GM12878 (cell line): ENCODE measurements at regions not wholly inside any gene's neighbourhood (a gene's known extent, or its start where the extent isn't known, plus 50 kb on each side); places are given as distances from the start of the nearest gene placed in this dataset.

Source experiments
- ATAC-seq: fragments of 200-7000 bp; cut with Tn5 transposase; 3 replicates; pipeline ENCODE4 v1.9.1; 2020; ENCODE audit warnings: mild to moderate bottlenecking, moderate library complexity
- BruUV-seq: library from RNA; stranded (reverse); fragments of 400-500 nt; replicated peaks from 2 replicates; lab custom pipeline; 2021; lab: Mats Ljungman, UMichigan
- CTCF ChIA-PET: fragments of 300-600 bp; sonication (Branson Sonifier 250); formaldehyde crosslinking; extraction: SDS; loops from one replicate; lab custom pipeline; 2021; ENCODE audit warnings: inconsistent platforms; lab: Yijun Ruan, JAX
- POLR2A ChIA-PET: fragments of 350-600 bp; formaldehyde crosslinking; extraction: SDS; loops from one replicate; lab custom pipeline; 2021; ENCODE audit warnings: inconsistent platforms; lab: Charles Lee
- RAD21 ChIA-PET: fragments of 300-600 bp; sonication (Branson Sonifier 250); formaldehyde crosslinking; loops from one replicate; lab custom pipeline; 2023; ENCODE audit warnings: antibody characterized with exemption; ENCODE audit not compliant: unreplicated experiment; lab: Charles Lee
- SMC1A ChIA-PET: fragments of 300-600 bp; sonication (Branson Sonifier 250); formaldehyde crosslinking; loops from one replicate; lab custom pipeline; 2023; ENCODE audit not compliant: unreplicated experiment, uncharacterized antibody; lab: Charles Lee
- DNase-seq: peaks from one replicate; pipeline ENCODE4 v3.0.0-alpha.2; 2011; ENCODE audit warnings: low read depth, low spot score
- FAIRE-seq: peaks from 3 replicates; lab custom pipeline; 2011; peaks lifted over from hg19 to GRCh38; lab: Jason Lieb, UNC
- H2AFZ ChIP-seq: 2 replicates; pipeline ENCODE4 v1.6.0; 2011; ENCODE audit warnings: low read depth, low read length, control low read depth; ENCODE audit not compliant: control insufficient read depth
- H3K27ac ChIP-seq: 2 replicates; pipeline ENCODE4 v1.5.1; 2011; ENCODE audit warnings: control low read depth; ENCODE audit not compliant: control insufficient read depth, insufficient read depth
- H3K27me3 ChIP-seq, 2 experiments: replicated peaks in 1 of 2; 2 replicates each; pipeline versions ENCODE4 v1.6.0 to v1.6.1; 2011; ENCODE audit warnings: low read length in 1 of 2; ENCODE audit not compliant: control insufficient read depth in 2 of 2, insufficient read depth in 2 of 2
- H3K36me3 ChIP-seq, 2 experiments: 2 replicates each; pipeline ENCODE4 v1.5.1; 2011; ENCODE audit warnings: low read length in 1 of 2; ENCODE audit not compliant: control insufficient read depth in 2 of 2, insufficient read depth in 2 of 2
- H3K4me1 ChIP-seq: 2 replicates; pipeline ENCODE4 v1.6.1; 2011; ENCODE audit warnings: mild to moderate bottlenecking, low read length, moderate library complexity, mixed read lengths; ENCODE audit not compliant: control insufficient read depth, insufficient read depth
- H3K4me2 ChIP-seq: 2 replicates; pipeline ENCODE4 v1.6.0; 2011; ENCODE audit warnings: control low read depth; ENCODE audit not compliant: control insufficient read depth, insufficient read depth
- H3K4me3 ChIP-seq: fragments of 200-600 bp; sonication (generic); 2 replicates; pipeline ENCODE4 v1.5.1; 2016
- H3K79me2 ChIP-seq: 2 replicates; pipeline ENCODE4 v1.6.0; 2011; ENCODE audit warnings: low read length; ENCODE audit not compliant: control insufficient read depth, insufficient read depth
- H3K9ac ChIP-seq: 2 replicates; pipeline ENCODE4 v1.8.0; 2011; ENCODE audit warnings: low read length, control low read depth, mixed read lengths; ENCODE audit not compliant: control insufficient read depth, insufficient read depth
- H3K9me3 ChIP-seq: replicated peaks from 3 replicates; pipeline ENCODE4 v1.5.1; 2011; ENCODE audit warnings: mild to moderate bottlenecking, low read length; ENCODE audit not compliant: control insufficient read depth, insufficient read depth
- H4K20me1 ChIP-seq: 2 replicates; pipeline ENCODE4 v1.6.0; 2011; ENCODE audit not compliant: control insufficient read depth, insufficient read depth
- ATF2 ChIP-seq: IDR thresholded peaks from 2 replicates; pipeline ENCODE4 v1.6.1; 2012; ENCODE audit warnings: low read length, inconsistent platforms
- CBX3 ChIP-seq: fragments of 200-600 bp; sonication (generic); IDR thresholded peaks from 2 replicates; pipeline ENCODE4 v1.6.1; 2016; ENCODE audit warnings: low read depth, borderline replicate concordance
- CUX1 ChIP-seq: IDR thresholded peaks from 2 replicates; pipeline ENCODE4 v1.6.1; 2012; ENCODE audit warnings: improper control_type of control experiment, low read depth, low read length; ENCODE audit not compliant: insufficient replicate concordance
- IKZF1 ChIP-seq: fragments of 450-650 bp; conservative IDR thresholded peaks from 2 replicates; pipeline ENCODE4 v1.6.1; 2017; ENCODE audit warnings: antibody characterized with exemption, mild to moderate bottlenecking
- LARP7 ChIP-seq: fragments of 450-650 bp; IDR thresholded peaks from 2 replicates; pipeline ENCODE4 v1.6.1; 2017; ENCODE audit warnings: mild to moderate bottlenecking
- MEF2B ChIP-seq: fragments of 450-650 bp; IDR thresholded peaks from 2 replicates; pipeline ENCODE4 v1.6.1; 2018; ENCODE audit warnings: mild to moderate bottlenecking, moderate library complexity; ENCODE audit not compliant: partially characterized antibody, poor library complexity, severe bottlenecking
- MTA2 ChIP-seq: fragments of 450-650 bp; IDR thresholded peaks from 2 replicates; pipeline ENCODE4 v1.6.1; 2016; ENCODE audit warnings: low read depth, mild to moderate bottlenecking, moderate library complexity
- NFYA ChIP-seq: IDR thresholded peaks from 2 replicates; pipeline ENCODE4 v1.6.1; 2011; ENCODE audit warnings: low read depth, mild to moderate bottlenecking, low read length, improper control_type of control experiment, borderline replicate concordance
- NR2C1 ChIP-seq: fragments of 450-650 bp; IDR thresholded peaks from 2 replicates; pipeline ENCODE4 v1.6.1; 2017; ENCODE audit warnings: antibody characterized with exemption, mild to moderate bottlenecking, moderate library complexity
- PAX8 ChIP-seq: fragments of 450-650 bp; IDR thresholded peaks from 2 replicates; pipeline ENCODE4 v1.6.1; 2017; ENCODE audit warnings: mild to moderate bottlenecking, moderate library complexity
- RAD51 ChIP-seq: fragments of 450-650 bp; IDR thresholded peaks from 2 replicates; pipeline ENCODE4 v1.6.1; 2016; ENCODE audit warnings: moderate library complexity, mild to moderate bottlenecking, inconsistent platforms
- REST ChIP-seq: IDR thresholded peaks from 2 replicates; pipeline ENCODE4 v1.6.1; 2012; ENCODE audit warnings: mild to moderate bottlenecking, low read depth, low read length
- SMAD1 ChIP-seq: fragments of 450-650 bp; IDR thresholded peaks from 2 replicates; pipeline ENCODE4 v1.6.1; 2018; ENCODE audit warnings: mild to moderate bottlenecking, low read depth; ENCODE audit not compliant: partially characterized antibody
- SMC3 ChIP-seq: IDR thresholded peaks from 2 replicates; pipeline ENCODE4 v1.6.1; 2011; ENCODE audit warnings: low read length, improper control_type of control experiment, borderline replicate concordance
- SUPT20H ChIP-seq: IDR thresholded peaks from 2 replicates; pipeline ENCODE4 v1.6.1; 2011; ENCODE audit warnings: low read depth, mild to moderate bottlenecking, low read length, moderate library complexity, borderline replicate concordance; ENCODE audit not compliant: control insufficient read depth
- TBL1XR1 ChIP-seq: IDR thresholded peaks from 2 replicates; pipeline ENCODE4 v1.6.1; 2012; ENCODE audit warnings: low read depth, low read length, improper control_type of control experiment
- TCF3 ChIP-seq: IDR thresholded peaks from 2 replicates; pipeline ENCODE4 v1.6.1; 2012; ENCODE audit warnings: low read depth, mild to moderate bottlenecking, low read length, borderline replicate concordance; ENCODE audit not compliant: insufficient read depth
- WGBS: methylation state at CpG from one replicate; pipeline ENCODE4 v1.1.6; 2016; ENCODE audit warnings: low lambda C conversion rate; ENCODE audit not compliant: insufficient replicate concordance, insufficient coverage; ENCODE audit errors: missing lambda C conversion rate; 5-methylcytosine and 5-hydroxymethylcytosine counted together
- in situ Hi-C: fragments of 300-500 bp; cut with MboI; formaldehyde crosslinking; loops from 9 replicates; pipeline ENCODE4 v1.14.3; 2018; ENCODE audit warnings: mixed read lengths
- intact Hi-C: fragments of 100-400 bp; cut with micrococcal nuclease; formaldehyde crosslinking; loops from one replicate; pipeline ENCODE4 v1.14.2; 2022; ENCODE audit not compliant: unreplicated experiment

DNA sequence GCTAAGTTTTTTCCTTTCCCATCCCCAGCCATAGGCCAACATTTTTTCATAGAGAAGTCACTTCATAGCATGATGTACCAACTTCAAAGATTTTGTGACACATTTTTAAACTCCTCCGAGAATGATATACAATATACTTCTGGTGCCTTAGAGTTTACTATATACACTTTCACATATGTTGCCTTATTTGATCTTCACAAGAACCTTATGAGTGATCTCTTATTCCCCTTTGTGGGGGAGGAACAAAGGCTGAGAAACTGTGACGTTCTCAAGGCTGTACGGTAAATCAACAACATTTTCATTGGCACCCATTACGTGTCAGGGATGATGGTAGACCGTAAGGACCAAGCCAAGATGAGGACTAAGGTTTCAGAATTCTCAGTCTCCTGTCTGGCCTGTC, 130.0 kb downstream of the RFPL4B start:
- 68% methylated on average over 5 of the region's 5 CpGs for WGBS
- FAIRE-seq (no peak), ATAC-seq (no peak), DNase-seq (no peak)
- Histone ChIP-seq H3K4me1 (no peaks in the 10 kb centered on the region), H3K9ac (no peak overlapping the region), H3K9me3 (no peaks in the 10 kb centered on the region), H4K20me1 (no peaks in the 10 kb centered on the region), H3K27ac (no peak overlapping the region), H3K79me2 (no peaks in the 10 kb centered on the region), H3K36me3 (no peaks in the 10 kb centered on the region), H3K4me2 (no peak overlapping the region), H3K4me3 (no peak overlapping the region), H3K27me3 (no peaks in the 10 kb centered on the region), H2AFZ (no peak overlapping the region)
- ChIA-PET SMC1A (no interaction called here), RAD21 (no interaction called here), POLR2A (no interaction called here), CTCF (no interaction called here)
- in situ Hi-C loops: no loop called here
- BruUV-seq: no TSS peak
- intact Hi-C loops: no loop called here
- TF ChIP-seq SUPT20H (no peak), CBX3 (no peak), MEF2B (no peak), TCF3 (no peak), NR2C1 (no peak), PAX8 (no peak), CUX1 (no peak), MTA2 (no peak), SMAD1 (no peak), IKZF1 (no peak), REST (no peak), SMC3 (no peak), NFYA (no peak), RAD51 (no peak), ATF2 (no peak), LARP7 (no peak), TBL1XR1 (no peak)
